T-cell (primary cell): ENCODE measurements at regions not wholly inside any gene's neighbourhood (a gene's known extent, or its start where the extent isn't known, plus 50 kb on each side); places are given as distances from the start of the nearest gene placed in this dataset.

ENCODE experiments used
- ATAC-seq, 4 experiments: fragments of 200-7000 bp in 3 of 4; fragments of 150-1000 bp in 1 of 4; cut with Tn5 transposase; replicated peaks in 1 of 4; 1 replicate in 3 of 4; 2 replicates in 1 of 4; pipeline ENCODE4 v1.10.0; 2021; ENCODE audit warnings: moderate library complexity in 3 of 4, mild to moderate bottlenecking in 2 of 4, moderate number of reproducible peaks in 1 of 4
- CTCF ChIA-PET, 2 donors: fragments of 300-600 bp; sonication (Branson Sonifier 250); formaldehyde crosslinking; loops; one replicate each; lab custom pipeline; 2022; ENCODE audit warnings: antibody characterized with exemption in 2 of 2; lab: Charles Lee
- POLR2A ChIA-PET, 2 donors: fragments of 300-600 bp; sonication (Branson Sonifier 250); formaldehyde crosslinking; loops; one replicate each; lab custom pipeline; 2022; ENCODE audit warnings: antibody characterized with exemption in 2 of 2; lab: Charles Lee
- DNase-seq, 35 experiments: peaks; one replicate each; pipeline versions ENCODE4 v3.0.0 to v3.0.0-alpha.2; 2013 to 2023
- H3K27ac ChIP-seq: one replicate; pipeline ENCODE4 v1.5.1; 2013; ENCODE audit warnings: low read length
- H3K27me3 ChIP-seq, 2 experiments: replicated peaks in 1 of 2; 1 replicate in 1 of 2; 2 replicates in 1 of 2; pipeline versions ENCODE4 v1.6.1 to v1.7.0; 2013; ENCODE audit warnings: low read length in 1 of 2, mixed read lengths in 1 of 2; ENCODE audit not compliant: control insufficient read depth in 2 of 2, insufficient read depth in 2 of 2; ENCODE audit errors: extremely low read depth in 1 of 2
- H3K36me3 ChIP-seq, 2 donors: 1 replicate in 1 of 2; 2 replicates in 1 of 2; pipeline versions ENCODE4 v1.6.1 to v1.7.0; 2013; ENCODE audit warnings: low read length in 1 of 2; ENCODE audit not compliant: control insufficient read depth in 2 of 2, insufficient read depth in 1 of 2; ENCODE audit errors: extremely low read depth in 1 of 2
- H3K4me1 ChIP-seq, 2 experiments: 1 replicate in 1 of 2; 2 replicates in 1 of 2; pipeline versions ENCODE4 v1.6.1 to v1.7.0; 2013; ENCODE audit warnings: low read length in 2 of 2, mixed read lengths in 1 of 2; ENCODE audit not compliant: insufficient read depth in 2 of 2, control insufficient read depth in 1 of 2; ENCODE audit errors: extremely low read depth in 1 of 2
- H3K4me3 ChIP-seq, 2 donors: 1 replicate in 1 of 2; 2 replicates in 1 of 2; pipeline versions ENCODE4 v1.5.1 to v1.7.0; 2013; ENCODE audit warnings: mild to moderate bottlenecking in 2 of 2, low read length in 1 of 2, moderate library complexity in 1 of 2; ENCODE audit not compliant: control insufficient read depth in 1 of 2; ENCODE audit errors: extremely low read depth in 1 of 2
- H3K9me3 ChIP-seq: 2 replicates; pipeline ENCODE4 v1.7.0; 2013
- H3K27ac Mint-ChIP-seq, 2 donors: one replicate each; pipeline ENCODE4 v1.8.0; 2020 to 2021; ENCODE audit warnings: mild to moderate bottlenecking in 2 of 2, mixed read lengths in 2 of 2
- H3K27me3 Mint-ChIP-seq, 2 donors: one replicate each; pipeline ENCODE4 v1.8.0; 2021 to 2022; ENCODE audit warnings: mixed read lengths in 2 of 2
- H3K36me3 Mint-ChIP-seq: one replicate; pipeline ENCODE4 v1.8.0; 2021; ENCODE audit warnings: mixed read lengths
- H3K4me1 Mint-ChIP-seq, 3 donors: one replicate each; pipeline ENCODE4 v1.8.0; 2020 to 2022; ENCODE audit warnings: mixed read lengths in 3 of 3, mild to moderate bottlenecking in 1 of 3
- H3K4me3 Mint-ChIP-seq, 3 donors: one replicate each; pipeline ENCODE4 v1.8.0; 2020 to 2022; ENCODE audit warnings: mild to moderate bottlenecking in 3 of 3, mixed read lengths in 3 of 3, moderate library complexity in 3 of 3
- H3K9me3 Mint-ChIP-seq, 3 donors: one replicate each; pipeline ENCODE4 v1.8.0; 2020 to 2022; ENCODE audit warnings: mixed read lengths in 3 of 3
- WGBS: methylation state at CpG from one replicate; pipeline ENCODE4 v1.1.5; 2013; ENCODE audit warnings: missing lambda C conversion rate; ENCODE audit not compliant: insufficient coverage; 5-methylcytosine and 5-hydroxymethylcytosine counted together

- H3K9me3 Mint-ChIP-seq = peaks cover 3 to 22% (median 9%) of the 10 kb centered on the region in 3 donors
- H3K4me1 Mint-ChIP-seq = no peaks in the 10 kb centered on the region
- no peak for ATAC-seq
- no peak overlapping the region for H3K27ac Mint-ChIP-seq
- no peak overlapping the region for H3K4me3 Mint-ChIP-seq
- H3K36me3 ChIP-seq = no peaks in the 10 kb centered on the region
- H3K9me3 ChIP-seq = peaks cover 2% of the 10 kb centered on the region
- H3K36me3 Mint-ChIP-seq = no peaks in the 10 kb centered on the region
- H3K4me3 ChIP-seq = no peak overlapping the region
- no peaks in the 10 kb centered on the region for H3K4me1 ChIP-seq
- WGBS = no CpG with 5 or more reads among the region's 1 CpG
- POLR2A ChIA-PET = no interaction called here
- CTCF ChIA-PET = no interaction called here
- H3K27me3 Mint-ChIP-seq = no peaks in the 10 kb centered on the region
- no peak for DNase-seq
- H3K27ac ChIP-seq = no peak overlapping the region
- H3K27me3 ChIP-seq = no peaks in the 10 kb centered on the region
Observed at GRCh38 chr3:80227216-80227615, 459.4 kb upstream of the ROBO1 start.

GRCh38 chr3:80215191-80215590, 447.4 kb upstream of the ROBO1 start:
- no peaks in the 10 kb centered on the region for H3K27me3 Mint-ChIP-seq
- ChIA-PET CTCF (no interaction called here), POLR2A (no interaction called here)
- no peak overlapping the region for H3K27ac Mint-ChIP-seq
- peaks cover 7 to 20% (median 13%) of the 10 kb centered on the region in 3 donors for H3K9me3 Mint-ChIP-seq
- H3K27me3 ChIP-seq = no peaks in the 10 kb centered on the region
- no peaks in the 10 kb centered on the region for H3K9me3 ChIP-seq
- no peak overlapping the region for H3K4me3 ChIP-seq
- no peaks in the 10 kb centered on the region for H3K36me3 ChIP-seq
- no peak for DNase-seq
- no peak overlapping the region for H3K27ac ChIP-seq
- H3K36me3 Mint-ChIP-seq = no peaks in the 10 kb centered on the region
- no peak for ATAC-seq
- 88% methylated on average over 2 of the region's 2 CpGs for WGBS
- no peaks in the 10 kb centered on the region for H3K4me1 Mint-ChIP-seq
- no peak overlapping the region for H3K4me3 Mint-ChIP-seq
- no peaks in the 10 kb centered on the region for H3K4me1 ChIP-seq

- ChIA-PET POLR2A (no interaction called here), CTCF (no interaction called here)
- no peak overlapping the region for H3K4me3 Mint-ChIP-seq
- H3K36me3 Mint-ChIP-seq = no peaks in the 10 kb centered on the region
- H3K4me1 Mint-ChIP-seq = no peaks in the 10 kb centered on the region
- Histone ChIP-seq H3K36me3 (no peaks in the 10 kb centered on the region), H3K27me3 (no peaks in the 10 kb centered on the region), H3K4me1 (no peaks in the 10 kb centered on the region), H3K9me3 (no peaks in the 10 kb centered on the region), H3K27ac (no peak overlapping the region), H3K4me3 (no peak overlapping the region)
- WGBS = 100% methylated on average over 1 of the region's 4 CpGs
- no peak for ATAC-seq
- DNase-seq = no peak
- H3K9me3 Mint-ChIP-seq = peaks cover 11 to 26% (median 18%) of the 10 kb centered on the region in 3 donors
- H3K27me3 Mint-ChIP-seq = no peaks in the 10 kb centered on the region
- no peak overlapping the region for H3K27ac Mint-ChIP-seq
Observed at GRCh38 chr3:80213086-80213485, 445.3 kb upstream of the ROBO1 start.

GRCh38 chr3:80192936-80193335, 425.1 kb upstream of the ROBO1 start:
- ATAC-seq (no peak), DNase-seq (no peak)
- Histone ChIP-seq H3K27ac (no peak overlapping the region), H3K27me3 (no peaks in the 10 kb centered on the region), H3K4me1 (no peaks in the 10 kb centered on the region), H3K4me3 (no peak overlapping the region), H3K36me3 (no peaks in the 10 kb centered on the region), H3K9me3 (peaks cover 3% of the 10 kb centered on the region)
- H3K4me3 Mint-ChIP-seq = no peak overlapping the region
- H3K27ac Mint-ChIP-seq = no peak overlapping the region
- H3K27me3 Mint-ChIP-seq = no peaks in the 10 kb centered on the region
- H3K36me3 Mint-ChIP-seq = no peaks in the 10 kb centered on the region
- CTCF ChIA-PET = no interaction called here
- WGBS = no CpG with 5 or more reads among the region's 3 CpGs
- peaks cover 9 to 22% (median 21%) of the 10 kb centered on the region in 3 donors for H3K9me3 Mint-ChIP-seq
- POLR2A ChIA-PET = no interaction called here
- no peaks in the 10 kb centered on the region for H3K4me1 Mint-ChIP-seq

GRCh38 chr3:80190051-80190450, 422.3 kb upstream of the ROBO1 start:
- Mint-ChIP-seq H3K9me3 (peaks cover 16 to 29% (median 21%) of the 10 kb centered on the region in 3 donors), H3K27me3 (no peaks in the 10 kb centered on the region), H3K4me3 (no peak overlapping the region), H3K27ac (no peak overlapping the region), H3K4me1 (no peaks in the 10 kb centered on the region), H3K36me3 (no peaks in the 10 kb centered on the region)
- Histone ChIP-seq H3K4me3 (no peak overlapping the region), H3K4me1 (no peaks in the 10 kb centered on the region), H3K9me3 (peaks cover 4% of the 10 kb centered on the region), H3K27ac (no peak overlapping the region), H3K27me3 (no peaks in the 10 kb centered on the region), H3K36me3 (no peaks in the 10 kb centered on the region)
- 8% methylated on average over 2 of the region's 3 CpGs for WGBS
- ChIA-PET CTCF (no interaction called here), POLR2A (no interaction called here)
- DNase-seq (no peak), ATAC-seq (no peak)

GRCh38 chr3:80187981-80188380, 420.2 kb upstream of the ROBO1 start:
- no peak for ATAC-seq
- Histone ChIP-seq H3K36me3 (no peaks in the 10 kb centered on the region), H3K4me1 (no peaks in the 10 kb centered on the region), H3K9me3 (peaks cover 4% of the 10 kb centered on the region), H3K27ac (no peak overlapping the region), H3K27me3 (no peaks in the 10 kb centered on the region), H3K4me3 (no peak overlapping the region)
- no peak for DNase-seq
- H3K4me1 Mint-ChIP-seq = no peaks in the 10 kb centered on the region
- H3K4me3 Mint-ChIP-seq = no peak overlapping the region
- CTCF ChIA-PET = interaction anchor here in 1 of 2 donors (0.5 kb wide), 1 partner anchor 680 kb away, joined by 3 read pairs; no protein-coding TSS in a partner anchor
- H3K27ac Mint-ChIP-seq = no peak overlapping the region
- WGBS = no CpG with 5 or more reads among the region's 2 CpGs
- no peaks in the 10 kb centered on the region for H3K36me3 Mint-ChIP-seq
- no peaks in the 10 kb centered on the region for H3K27me3 Mint-ChIP-seq
- H3K9me3 Mint-ChIP-seq = peaks cover 17 to 28% (median 17%) of the 10 kb centered on the region in 3 donors
- POLR2A ChIA-PET = no interaction called here

- no peaks in the 10 kb centered on the region for H3K36me3 Mint-ChIP-seq
- no peaks in the 10 kb centered on the region for H3K27me3 Mint-ChIP-seq
- H3K9me3 Mint-ChIP-seq = peaks cover 9 to 24% (median 9%) of the 10 kb centered on the region in 3 donors
- peaks cover 2% of the 10 kb centered on the region for H3K9me3 ChIP-seq
- no peaks in the 10 kb centered on the region for H3K36me3 ChIP-seq
- CTCF ChIA-PET = interaction anchor here in 1 of 2 donors (0.5 kb wide), 1 partner anchor 591 kb away, joined by 3 read pairs; no protein-coding TSS in a partner anchor
- no peak for DNase-seq
- H3K27ac Mint-ChIP-seq = no peak overlapping the region
- no peaks in the 10 kb centered on the region for H3K4me1 Mint-ChIP-seq
- no peaks in the 10 kb centered on the region for H3K4me1 ChIP-seq
- H3K27me3 ChIP-seq = no peaks in the 10 kb centered on the region
- H3K4me3 ChIP-seq = no peak overlapping the region
- POLR2A ChIA-PET = no interaction called here
- no peak for ATAC-seq
- H3K27ac ChIP-seq = no peak overlapping the region
- WGBS = no CpG with 5 or more reads among the region's 3 CpGs
- H3K4me3 Mint-ChIP-seq = no peak overlapping the region
Observed at GRCh38 chr3:80159990-80160506, 392.2 kb upstream of the ROBO1 start.
